HepG2 (cell line): ENCODE measurements at regions not wholly inside any gene's neighbourhood (a gene's known extent, or its start where the extent isn't known, plus 50 kb on each side); places are given as distances from the start of the nearest gene placed in this dataset.

ENCODE experiments used
- AKNA ChIP-seq: sonication (generic); formaldehyde crosslinking; IDR thresholded peaks from 2 replicates; pipeline ENCODE4 v1.4.0; 2020; ENCODE audit warnings: missing genetic modification reagents, borderline replicate concordance
- ARID2 ChIP-seq: sonication (generic); formaldehyde crosslinking; IDR thresholded peaks from 2 replicates; pipeline ENCODE4 v1.8.1; 2022; ENCODE audit warnings: mild to moderate bottlenecking, missing genetic modification reagents, borderline replicate concordance
- BRF2 ChIP-seq: sonication (generic); formaldehyde crosslinking; IDR thresholded peaks from 2 replicates; pipeline ENCODE4 v1.8.1; 2022; ENCODE audit warnings: mild to moderate bottlenecking, missing genetic modification reagents
- ETS1 ChIP-seq: sonication (generic); formaldehyde crosslinking; IDR thresholded peaks from 2 replicates; pipeline ENCODE4 v1.4.0; 2020; ENCODE audit warnings: missing genetic modification reagents
- FOXA1 ChIP-seq, 2 experiments: fragments of 450-650 bp in 1 of 2; sonication (generic) in 1 of 2; formaldehyde crosslinking in 1 of 2; IDR thresholded peaks; 2 replicates each; pipeline versions ENCODE4 v1.4.0 to v1.6.1; 2016 to 2020; ENCODE audit warnings: missing genetic modification reagents in 1 of 2
- HBP1 ChIP-seq: IDR thresholded peaks from 2 replicates; pipeline ENCODE4 v1.6.1; 2016; ENCODE audit warnings: low read depth, control low read depth
- NFKB2 ChIP-seq: sonication (generic); formaldehyde crosslinking; IDR thresholded peaks from 2 replicates; pipeline ENCODE4 v1.4.0; 2020; ENCODE audit warnings: missing genetic modification reagents, borderline replicate concordance
- POLR2G ChIP-seq: fragments of 200-400 bp; formaldehyde crosslinking; IDR thresholded peaks from 2 replicates; pipeline ENCODE4 v1.6.1; 2018; ENCODE audit warnings: mild to moderate bottlenecking, low read depth, low read length, moderate library complexity
- RARA ChIP-seq: IDR thresholded peaks from 2 replicates; pipeline ENCODE4 v1.6.1; 2016; ENCODE audit warnings: missing genetic modification reagents, missing compliant biosample characterization
- STAT5B ChIP-seq: sonication (generic); formaldehyde crosslinking; IDR thresholded peaks from 2 replicates; pipeline ENCODE4 v1.4.0; 2020; ENCODE audit warnings: missing genetic modification reagents
- TAF1 ChIP-seq: sonication (generic); formaldehyde crosslinking; IDR thresholded peaks from 2 replicates; pipeline ENCODE4 v1.4.0; 2020; ENCODE audit warnings: missing genetic modification reagents
- ZBTB46 ChIP-seq: sonication (generic); formaldehyde crosslinking; IDR thresholded peaks from 2 replicates; pipeline ENCODE4 v1.4.0; 2020; ENCODE audit warnings: mild to moderate bottlenecking, missing genetic modification reagents, borderline replicate concordance
- ZMYM3 ChIP-seq: sonication (generic); formaldehyde crosslinking; IDR thresholded peaks from 2 replicates; pipeline ENCODE4 v1.5.1; 2020; ENCODE audit warnings: mild to moderate bottlenecking, missing genetic modification reagents
- ZNF253 ChIP-seq: sonication (generic); formaldehyde crosslinking; IDR thresholded peaks from 2 replicates; pipeline ENCODE4 v1.8.0; 2022; ENCODE audit warnings: mild to moderate bottlenecking, missing genetic modification reagents, borderline replicate concordance
- ZNF292 ChIP-seq: sonication (generic); formaldehyde crosslinking; IDR thresholded peaks from 2 replicates; pipeline ENCODE4 v1.8.1; 2022; ENCODE audit warnings: mild to moderate bottlenecking, low read depth, missing genetic modification reagents, borderline replicate concordance
- ZNF496 ChIP-seq: sonication (generic); formaldehyde crosslinking; IDR thresholded peaks from 2 replicates; pipeline ENCODE4 v1.8.1; 2023; ENCODE audit warnings: mild to moderate bottlenecking, moderate library complexity, missing genetic modification reagents; ENCODE audit not compliant: insufficient replicate concordance

- TF ChIP-seq TAF1 (CRISPR knock-in tag), result no peak
- peak; percentile 53; the same call in 1 of the 2 replicates for TF ChIP-seq ZMYM3
- no peak for TF ChIP-seq ZNF253 (CRISPR knock-in tag)
- TF ChIP-seq HBP1, result no peak
- TF ChIP-seq NFKB2 (CRISPR knock-in tag), result no peak
- TF ChIP-seq RARA (CRISPR knock-in tag), result peak; percentile 99
- TF ChIP-seq FOXA1 (IDR thresholded peaks at IDR 0.05), result no peak
- peak; percentile 93 for TF ChIP-seq FOXA1 (CRISPR knock-in tag; IDR thresholded peaks at IDR 0.05)
- TF ChIP-seq ZBTB46, result no peak
- TF ChIP-seq BRF2, result no peak
- TF ChIP-seq STAT5B, result no peak
- TF ChIP-seq ETS1 (CRISPR knock-in tag), result no peak
- peak; percentile 70; the same call in 1 of the 2 replicates for TF ChIP-seq ZNF292 (CRISPR knock-in tag)
- TF ChIP-seq POLR2G, result no peak
- no peak for TF ChIP-seq AKNA (CRISPR knock-in tag)
- TF ChIP-seq ZNF496 (CRISPR knock-in tag), result no peak
- TF ChIP-seq ARID2, result no peak
These were observed 693.8 kb downstream of the NR2F1-AS1 start (continued) for GRCh38 chr5:92887254-92887653.
